Kasumi-1 (cell line): ENCODE measurements at regions not wholly inside any gene's neighbourhood (a gene's known extent, or its start where the extent isn't known, plus 50 kb on each side); places are given as distances from the start of the nearest gene placed in this dataset.
A peak's percentile ranks its signal among the peaks of the same experiment; 100 is the strongest.
"Not testable (repeated sequence)": the region's sequence is repeated elsewhere in the genome, so short reads cannot be mapped to it uniquely, and the experiment has no call there.

Source experiments
- DNase-seq, 2 experiments: peaks; one replicate each; lab custom pipeline; 2025; lab: John Stamatoyannopoulos, UW

DNA sequence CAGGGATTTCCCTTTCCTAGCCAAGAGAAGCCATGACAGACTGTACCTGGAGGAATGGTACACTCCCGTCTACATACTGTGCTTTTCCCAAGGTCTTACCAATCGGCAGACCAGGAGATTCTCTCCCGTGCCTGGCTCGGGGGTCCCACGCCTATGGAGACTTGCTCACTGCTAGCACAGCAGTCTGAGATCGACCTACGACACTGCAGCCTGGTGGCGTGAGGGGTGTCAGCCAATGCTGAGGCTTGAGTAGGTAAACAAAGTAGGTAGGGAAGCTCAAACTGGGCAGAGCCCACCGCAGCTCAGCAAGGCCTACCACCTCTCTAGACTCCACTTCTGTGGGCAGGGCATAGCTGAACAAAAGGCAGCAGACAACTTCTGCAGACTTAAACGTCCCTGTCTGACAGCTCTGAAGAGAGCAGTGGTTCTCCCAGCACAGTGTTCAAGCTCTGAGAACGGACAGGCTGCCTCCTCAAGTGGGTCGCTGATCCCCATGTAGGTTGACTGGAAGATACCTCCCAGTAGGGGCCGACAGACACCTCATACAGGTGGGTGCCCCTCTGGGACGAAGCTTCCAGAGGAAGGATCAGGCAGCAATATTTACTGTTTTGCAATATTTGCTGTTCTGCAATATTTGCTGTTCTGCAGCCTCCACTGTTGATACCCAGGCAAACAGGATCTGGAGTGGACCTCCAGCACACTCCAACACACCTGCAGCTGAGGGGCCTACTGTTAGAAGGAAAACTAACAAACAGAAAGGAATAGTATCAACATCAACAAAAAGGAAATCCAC is 270.4 kb upstream of the TLE3 start:
- not testable (repeated sequence) for DNase-seq

DNA sequence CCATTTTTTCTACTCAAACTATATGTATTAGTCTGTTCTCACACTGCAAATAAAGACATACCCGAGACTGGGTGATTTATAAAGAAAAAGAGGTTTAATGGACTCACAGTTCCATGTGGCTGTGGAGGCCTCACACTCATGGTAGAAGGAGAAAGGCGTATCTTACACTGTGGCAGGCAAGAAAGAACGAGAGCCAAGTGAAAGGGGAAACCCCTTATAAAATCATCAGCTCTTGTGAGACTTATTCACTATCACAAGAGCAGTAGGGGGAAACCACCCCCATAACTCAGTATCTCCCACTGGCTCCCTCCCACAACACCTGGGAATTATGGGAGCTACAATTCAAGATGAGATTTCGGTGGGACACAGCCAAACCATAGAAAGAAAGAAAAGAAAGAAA is 266.3 kb upstream of the TLE3 start:
- not testable (repeated sequence) for DNase-seq

DNA sequence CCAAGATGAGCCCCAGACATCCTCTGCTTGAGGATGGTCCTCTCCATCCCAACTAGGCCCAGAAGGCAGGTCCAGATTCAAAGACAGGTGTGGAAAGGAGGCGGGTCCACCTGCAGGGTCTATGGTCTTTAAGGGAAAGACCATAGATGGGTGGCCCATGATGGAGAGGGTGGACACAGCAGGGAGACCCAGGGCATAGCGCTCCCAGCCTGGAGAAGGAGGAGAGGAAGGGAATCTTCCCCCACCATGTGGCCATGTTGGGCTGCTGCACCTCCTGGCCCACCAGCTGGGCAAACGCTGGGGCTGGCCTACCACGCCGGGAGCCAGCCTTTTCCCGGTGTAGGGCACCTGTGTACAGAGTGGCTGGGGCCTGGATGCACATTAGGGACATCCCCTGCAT is 265.2 kb upstream of the TLE3 start:
- peak; percentile 27 to 36 for DNase-seq

DNA sequence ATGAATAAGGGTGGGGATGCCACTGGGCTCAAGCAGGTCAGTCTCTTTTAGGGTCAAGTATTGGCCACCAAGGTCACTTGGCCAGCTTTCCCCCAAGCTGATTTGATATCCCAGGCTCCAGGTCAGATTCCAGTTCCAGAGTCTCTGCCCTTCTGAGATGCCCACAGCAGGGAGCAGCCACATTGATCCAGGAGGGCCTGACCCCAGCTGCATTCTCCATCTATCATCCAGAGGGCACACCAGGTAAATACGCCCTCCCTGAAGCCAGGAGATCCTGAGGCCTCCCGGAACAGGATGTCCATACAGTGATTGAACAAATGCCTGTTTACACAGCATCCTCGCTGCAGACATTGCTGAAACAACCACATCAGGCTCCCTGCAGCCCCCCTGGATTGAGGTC is 264.6 kb upstream of the TLE3 start:
- DNase-seq: no peak

DNA sequence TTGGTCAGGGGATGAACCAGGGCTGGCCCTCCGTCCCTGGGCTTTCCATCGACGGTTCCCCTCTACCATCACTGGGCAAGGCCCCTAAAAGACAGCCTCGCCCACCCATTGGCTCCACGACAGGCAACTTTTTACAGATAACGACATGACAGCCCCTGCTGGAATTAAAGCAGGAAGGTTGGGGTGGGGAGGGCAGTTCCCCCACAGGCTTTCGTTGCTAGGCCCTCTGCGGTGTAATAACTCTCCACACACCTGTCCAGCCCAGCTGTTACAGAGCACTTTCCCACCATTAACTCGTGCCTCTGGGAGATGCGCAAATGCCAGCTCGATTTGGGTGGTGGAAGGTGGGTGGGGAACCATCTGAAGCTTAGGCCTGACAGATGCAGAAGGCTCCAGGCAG is 264.2 kb upstream of the TLE3 start:
- no peak for DNase-seq

DNA sequence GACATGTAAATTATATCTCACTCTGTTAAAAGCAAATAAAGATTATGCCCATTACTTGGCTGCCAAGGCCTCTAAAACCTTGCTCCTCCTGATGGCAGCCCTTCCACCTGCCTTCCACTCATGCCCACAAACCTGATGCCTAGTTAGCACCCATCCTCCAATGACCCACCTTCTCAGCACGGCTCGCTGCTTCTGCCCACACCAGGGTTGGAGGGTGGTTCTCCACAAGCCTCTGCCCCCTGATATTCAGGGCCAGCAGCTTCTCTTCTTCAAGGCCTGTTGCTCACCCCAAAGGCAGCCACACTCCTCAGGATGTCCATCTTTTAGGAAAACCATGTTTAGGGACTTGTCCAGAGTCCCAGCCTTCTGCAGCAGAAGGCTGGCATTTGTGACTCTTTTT is 263.4 kb upstream of the TLE3 start:
- DNase-seq: no peak

DNA sequence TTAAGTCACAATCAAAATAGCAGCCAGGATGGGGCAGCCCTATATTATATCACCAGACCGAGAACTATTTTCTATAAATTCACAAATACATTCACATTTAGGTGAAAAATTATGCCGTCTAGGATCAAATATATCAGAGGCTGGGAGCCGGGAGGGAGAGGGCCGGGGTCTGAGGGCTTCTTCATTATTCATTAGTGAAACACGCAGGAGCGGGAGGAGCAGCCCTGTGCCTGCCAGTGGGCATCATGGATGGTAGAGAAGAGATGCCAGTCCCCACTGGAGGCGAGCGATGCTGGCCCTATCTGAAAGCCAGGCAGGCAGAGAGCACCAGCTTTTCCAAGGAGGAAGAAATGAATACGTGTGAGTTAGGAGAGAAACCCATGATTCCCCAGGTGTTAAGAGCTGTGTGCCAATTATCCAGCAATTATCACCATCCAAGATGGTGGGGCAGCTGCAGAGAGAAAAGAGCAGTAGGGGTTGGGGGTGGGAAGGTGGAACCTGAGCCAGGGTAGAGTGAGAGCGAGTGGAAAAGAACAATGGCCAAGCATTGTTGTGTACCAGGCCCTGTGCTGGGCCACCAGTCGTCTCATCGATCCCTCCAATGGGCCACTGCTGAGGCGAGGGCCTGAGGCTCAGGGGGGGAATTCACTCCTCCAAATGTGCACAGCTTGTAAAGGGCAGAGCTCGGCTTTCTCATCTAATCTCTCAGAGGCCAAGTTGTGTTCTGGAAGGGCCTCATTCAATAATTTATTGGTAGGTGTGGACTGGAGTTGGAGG is 261.3 kb upstream of the TLE3 start:
- DNase-seq: no peak

DNA sequence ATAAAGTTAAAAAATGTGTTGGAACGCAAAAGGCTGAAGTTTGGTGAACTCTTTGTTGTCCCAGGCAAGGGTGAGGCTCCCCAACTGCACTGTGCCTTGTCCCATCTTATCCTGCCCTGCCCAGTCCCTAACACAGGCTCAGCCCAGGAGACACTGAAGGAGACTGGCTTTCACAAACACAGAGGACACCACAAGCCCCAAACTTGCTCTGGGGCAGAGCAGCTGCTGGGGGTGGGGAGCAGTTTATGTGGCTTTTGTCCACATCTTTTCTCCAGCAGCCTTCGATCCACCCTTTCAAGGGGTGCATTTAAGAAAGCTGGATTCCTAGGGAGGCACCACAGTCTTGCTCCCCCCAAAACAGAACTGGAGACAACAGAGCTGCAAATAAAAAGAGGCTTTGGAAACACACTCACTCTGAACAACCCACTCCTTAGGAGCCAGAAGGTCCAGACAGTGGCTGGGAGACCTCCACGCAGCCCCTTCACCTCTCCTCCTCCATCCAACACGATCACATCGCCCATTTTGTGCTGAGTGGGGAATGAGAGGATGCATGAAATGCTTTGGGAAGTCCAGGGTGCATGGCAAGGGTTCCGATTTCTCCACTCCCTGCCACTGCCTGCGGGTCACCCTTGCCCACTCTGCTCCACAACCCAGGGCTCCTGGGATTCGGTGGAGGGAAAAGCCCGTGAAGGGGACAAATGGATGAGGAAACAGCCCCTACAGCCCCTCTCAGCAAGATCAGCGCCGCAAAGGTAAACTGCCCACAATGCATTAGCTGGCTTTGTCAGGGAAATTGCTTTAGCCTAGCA is 260.5 kb upstream of the TLE3 start:
- no peak for DNase-seq

DNA sequence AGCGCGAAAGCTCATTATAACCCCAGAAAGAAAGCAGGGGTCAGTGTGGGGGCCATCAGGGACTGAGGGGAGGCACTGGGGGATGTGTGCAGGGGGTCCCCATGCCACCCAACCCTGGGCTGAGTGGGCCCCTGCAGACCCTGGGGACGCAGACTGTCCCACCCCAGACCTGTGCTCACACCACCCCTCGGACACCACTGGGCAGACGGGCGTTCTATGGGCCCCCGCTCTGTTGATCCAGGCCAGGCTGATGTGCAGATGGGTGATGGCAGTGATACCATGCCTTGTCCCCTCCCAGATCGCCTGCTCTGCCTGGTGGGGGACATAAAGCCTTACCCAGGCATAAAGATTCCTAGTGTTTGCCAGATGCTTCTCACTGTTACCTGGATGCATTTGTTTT is 259.7 kb upstream of the TLE3 start:
- no peak for DNase-seq

DNA sequence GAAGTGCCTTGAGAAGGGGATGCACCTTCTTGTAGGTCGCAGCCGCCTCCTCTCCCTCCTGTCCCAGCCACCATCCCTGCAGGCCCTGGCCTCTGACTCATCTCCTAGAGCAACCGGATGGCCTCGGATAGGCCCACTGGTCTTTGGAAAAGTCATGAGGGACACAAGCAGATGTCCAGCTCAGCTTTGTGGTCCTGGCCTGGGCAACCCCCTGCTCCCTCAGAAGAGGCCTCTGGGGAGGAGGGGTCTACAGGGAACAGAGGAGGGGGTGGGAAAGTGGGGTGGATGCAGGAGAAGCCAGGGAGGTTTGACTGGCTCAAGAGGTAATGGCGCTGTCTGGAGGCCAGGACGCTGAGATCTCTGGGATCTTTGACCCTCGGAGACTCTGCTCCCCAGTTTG is 259.2 kb upstream of the TLE3 start:
- no peak for DNase-seq

DNA sequence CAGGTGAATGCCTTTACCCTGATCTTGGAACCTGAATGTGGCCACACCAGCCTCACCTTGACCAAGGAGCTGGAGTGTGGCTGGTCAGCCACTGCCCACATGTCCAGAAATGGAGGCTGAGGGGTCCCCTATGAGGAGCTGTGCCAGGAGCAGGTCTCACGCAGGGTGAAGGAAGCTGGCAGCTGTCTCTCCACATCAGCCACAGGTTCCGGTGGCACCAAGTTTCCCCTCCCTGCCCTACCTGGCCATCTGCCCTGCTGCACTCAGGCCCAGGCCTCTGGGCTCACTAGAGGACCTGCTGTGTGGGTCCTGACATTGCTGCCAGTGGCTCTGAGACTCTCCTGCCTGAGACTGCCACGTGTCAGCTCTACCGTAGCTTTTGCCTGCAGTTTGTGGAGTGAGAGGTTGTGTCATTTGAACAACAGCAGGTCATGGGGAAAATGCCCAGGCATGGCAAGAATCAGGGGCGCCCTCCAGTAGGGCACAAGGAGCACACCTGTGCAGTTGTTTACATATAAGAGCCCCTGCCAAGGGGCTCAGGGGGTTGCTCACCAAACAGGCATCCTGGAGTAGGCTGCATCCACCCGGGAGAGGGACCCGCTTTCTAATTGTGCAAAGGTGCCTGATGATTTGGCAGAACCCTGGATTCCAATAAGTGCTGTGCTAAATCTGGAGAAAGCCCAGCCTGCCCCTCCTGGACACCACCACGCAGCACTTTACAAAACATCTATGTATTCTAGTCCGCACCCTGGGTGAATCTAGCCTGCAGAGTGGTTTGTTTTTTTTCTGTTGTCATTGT is 258.5 kb upstream of the TLE3 start:
- DNase-seq: no peak

DNA sequence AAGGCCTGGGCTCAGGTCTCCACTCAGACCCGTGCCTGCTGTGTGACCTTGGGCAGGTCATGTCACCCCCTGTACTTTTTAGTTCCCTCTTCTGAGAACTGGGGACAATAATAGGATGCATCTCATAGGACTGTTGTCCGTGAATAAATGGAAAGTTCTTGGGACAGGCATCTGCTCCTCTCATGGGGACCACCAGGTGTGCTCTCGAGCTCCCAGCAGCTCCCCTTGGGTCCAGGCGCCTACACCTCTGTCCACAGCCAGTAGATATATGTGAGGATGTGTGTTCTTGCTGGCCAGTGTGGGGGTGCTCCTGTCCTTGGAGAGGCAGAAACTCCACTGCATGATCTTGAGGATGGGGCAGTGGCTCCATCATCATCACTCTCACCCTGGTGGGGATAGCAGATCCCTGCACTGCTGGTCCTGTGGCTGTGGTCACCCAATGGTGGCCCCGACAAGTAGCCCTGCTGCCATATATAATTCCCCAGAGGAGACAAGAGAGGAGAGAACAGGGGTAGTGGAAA is 257.6 kb upstream of the TLE3 start:
- DNase-seq: no peak

DNA sequence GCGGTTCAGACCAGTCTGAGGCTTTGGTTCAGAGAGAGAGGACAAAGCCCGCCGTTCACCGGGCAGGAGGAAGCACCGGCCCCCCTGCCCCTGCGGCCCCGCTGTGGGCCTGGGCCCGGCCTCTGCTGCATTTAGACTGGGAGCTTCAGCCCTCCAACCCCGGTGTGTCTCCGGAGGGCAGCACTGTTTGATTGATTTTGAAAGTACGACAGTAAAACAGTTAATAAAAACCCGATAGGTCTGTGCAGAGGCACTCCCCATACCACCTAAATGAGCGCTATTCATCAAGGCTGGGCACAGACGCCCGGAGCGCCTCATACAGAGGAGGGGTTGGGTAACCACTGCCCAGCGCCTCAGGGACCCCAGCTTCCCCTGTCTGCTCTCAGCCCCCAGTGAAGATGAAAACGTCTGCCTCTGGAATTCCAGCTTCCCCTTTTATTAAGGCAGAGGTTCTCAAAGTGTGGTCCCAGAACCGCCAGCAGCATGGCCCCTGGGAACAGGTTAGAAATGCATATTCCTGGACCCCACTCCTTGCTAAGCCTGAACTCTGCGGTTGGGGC is 256.7 kb upstream of the TLE3 start:
- peak in 1 of 2 experiments; percentile 10 for DNase-seq

DNA sequence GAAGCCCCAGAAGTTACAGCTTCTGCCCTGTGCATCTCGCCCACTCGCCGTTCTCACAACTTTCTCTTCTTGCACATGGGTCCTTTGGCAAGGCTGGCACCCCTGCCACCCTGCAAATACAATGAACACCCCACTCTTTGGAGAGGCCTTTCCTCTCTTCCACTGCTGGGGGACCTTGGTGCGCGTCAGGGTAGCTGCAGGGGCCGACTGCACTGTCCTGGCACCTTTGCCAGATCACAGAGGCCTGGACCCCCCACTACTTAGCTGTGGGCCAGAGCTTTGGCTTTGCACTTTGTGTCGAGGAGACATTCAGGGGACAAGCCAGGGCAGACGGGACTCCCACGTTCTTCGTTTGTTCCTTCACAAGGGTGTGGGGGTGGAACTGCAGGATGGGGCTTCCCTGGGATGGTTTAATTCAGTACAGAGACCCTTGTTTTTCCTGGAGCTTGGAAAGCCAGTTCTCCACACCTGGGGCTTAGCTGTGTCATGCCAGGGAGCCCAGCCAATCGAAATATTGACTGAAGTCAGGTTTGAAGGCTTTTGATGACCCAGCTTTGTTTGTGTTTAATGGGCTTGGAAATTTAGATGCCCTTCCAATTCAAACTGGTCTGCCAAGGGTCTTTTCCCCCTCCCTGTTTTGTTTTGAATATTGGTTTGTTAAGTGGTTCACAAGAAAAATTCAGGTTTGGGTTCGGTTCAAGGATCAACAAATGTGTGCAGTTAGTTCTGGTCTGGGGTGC is 256.1 kb upstream of the TLE3 start:
- DNase-seq: no peak

DNA sequence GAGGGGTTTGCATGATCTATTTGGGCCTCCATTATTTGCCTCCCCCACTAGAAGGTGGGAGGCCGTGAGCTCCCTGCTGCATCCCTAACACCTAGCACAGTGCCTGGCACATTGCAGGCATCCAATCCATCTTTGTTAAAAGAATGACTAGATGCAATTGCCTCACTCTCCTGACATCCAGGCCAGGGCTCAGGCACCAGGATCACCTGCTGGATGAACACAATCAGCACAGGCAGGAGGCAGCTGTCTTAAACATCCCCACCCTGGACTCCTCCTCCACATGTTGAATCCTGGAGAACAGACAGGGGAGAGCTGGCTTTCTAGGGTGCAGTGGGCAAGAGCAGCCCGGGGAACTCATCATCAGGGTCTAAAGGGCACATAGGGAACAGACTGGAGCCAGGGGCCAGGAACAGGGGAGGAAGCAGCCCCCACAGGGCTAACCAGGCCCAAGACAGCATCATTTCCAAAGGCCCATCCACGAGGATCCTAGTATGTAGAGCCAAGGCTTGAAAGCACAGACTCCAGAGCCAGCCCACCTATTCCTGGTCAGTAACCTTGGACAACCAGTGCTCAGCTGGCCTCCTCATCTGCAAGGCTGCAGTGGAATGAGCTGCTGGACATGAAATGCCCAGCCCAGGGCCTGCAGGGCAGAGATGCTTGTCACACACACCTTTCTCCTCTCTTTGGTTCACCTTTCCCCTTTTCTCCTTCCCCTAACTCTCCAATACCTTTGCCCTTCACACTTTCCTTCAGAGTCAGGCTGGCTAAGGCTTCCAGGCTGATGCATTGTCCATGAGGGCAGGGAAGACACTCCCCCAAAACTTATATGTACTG is 254.4 kb upstream of the TLE3 start:
- no peak for DNase-seq

DNA sequence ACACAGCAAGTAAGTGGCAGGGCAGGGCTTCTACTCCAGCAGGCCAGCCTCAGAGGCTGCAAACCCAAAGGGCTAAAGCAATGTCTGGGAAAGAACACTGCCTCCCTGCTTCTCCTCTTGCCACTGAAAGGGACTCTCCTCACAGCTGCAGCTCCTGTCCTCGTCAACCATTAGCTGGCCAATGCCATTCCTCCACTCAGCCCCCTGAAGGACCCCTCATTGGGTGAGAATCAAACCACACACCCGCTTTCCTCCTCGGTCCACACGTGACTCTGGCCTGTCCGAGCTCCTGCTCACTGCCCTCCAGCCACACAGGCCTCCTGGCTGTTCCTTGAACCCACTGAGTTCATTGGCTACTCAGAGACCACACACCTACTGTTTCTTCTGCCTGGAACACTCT is 253.7 kb upstream of the TLE3 start:
- DNase-seq: no peak

DNA sequence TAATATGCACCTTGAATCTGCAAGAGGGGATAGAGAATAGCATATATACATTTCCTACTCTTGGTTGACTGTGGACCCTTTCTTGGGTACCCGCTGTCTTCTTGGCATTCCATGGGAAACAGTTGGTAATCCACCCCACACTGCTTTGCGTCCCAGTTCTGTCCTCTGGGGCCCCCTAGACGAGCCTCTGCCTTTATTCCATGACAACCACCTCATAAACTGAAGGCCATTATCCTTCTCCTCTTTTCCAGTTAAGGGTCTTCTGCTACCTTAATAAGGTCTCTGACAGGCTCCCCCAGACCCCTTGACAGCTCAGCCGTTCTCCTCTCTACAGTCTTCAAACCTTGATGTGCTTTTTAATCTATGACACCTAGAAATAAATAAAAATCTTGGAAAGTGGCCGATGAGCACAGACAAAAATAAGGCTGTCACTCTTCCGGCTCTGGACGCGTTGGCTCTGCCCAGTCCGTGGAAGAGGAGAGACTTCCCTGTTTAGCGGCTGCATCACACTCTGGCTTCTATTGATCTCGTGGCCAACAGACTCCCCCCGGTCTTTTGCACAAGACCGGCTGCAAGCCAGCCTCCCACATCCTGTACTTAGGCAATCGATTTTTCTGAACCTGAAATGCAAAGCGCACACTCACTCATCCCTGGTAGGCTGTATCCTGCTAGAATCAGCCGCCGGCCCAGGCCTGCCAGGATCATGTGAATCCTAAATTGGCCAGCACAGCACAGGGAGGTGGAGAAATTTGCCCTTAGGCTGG is 251.0 kb upstream of the TLE3 start:
- peak; percentile 71 to 81 for DNase-seq

DNA sequence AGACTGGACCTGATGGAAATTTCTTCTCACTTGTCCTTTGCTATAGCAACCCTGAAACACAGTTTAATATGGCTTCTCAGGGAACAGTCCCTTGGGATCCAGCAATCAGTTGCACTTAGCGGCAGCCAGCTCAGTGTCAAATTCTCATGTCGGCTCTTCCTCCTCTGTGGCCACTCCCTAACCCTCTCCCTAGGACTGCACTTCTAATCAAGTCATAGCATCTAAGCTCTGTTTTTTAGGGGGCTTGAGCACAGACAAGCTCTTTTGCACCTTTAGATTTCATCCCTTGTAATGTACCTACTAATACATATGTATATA is 250.5 kb upstream of the TLE3 start:
- no peak for DNase-seq
